ENCODE measurements at regions not wholly inside any gene's neighbourhood (a gene's known extent, or its start where the extent isn't known, plus 50 kb on each side); places are given as distances from the start of the nearest gene placed in this dataset.

DNA sequence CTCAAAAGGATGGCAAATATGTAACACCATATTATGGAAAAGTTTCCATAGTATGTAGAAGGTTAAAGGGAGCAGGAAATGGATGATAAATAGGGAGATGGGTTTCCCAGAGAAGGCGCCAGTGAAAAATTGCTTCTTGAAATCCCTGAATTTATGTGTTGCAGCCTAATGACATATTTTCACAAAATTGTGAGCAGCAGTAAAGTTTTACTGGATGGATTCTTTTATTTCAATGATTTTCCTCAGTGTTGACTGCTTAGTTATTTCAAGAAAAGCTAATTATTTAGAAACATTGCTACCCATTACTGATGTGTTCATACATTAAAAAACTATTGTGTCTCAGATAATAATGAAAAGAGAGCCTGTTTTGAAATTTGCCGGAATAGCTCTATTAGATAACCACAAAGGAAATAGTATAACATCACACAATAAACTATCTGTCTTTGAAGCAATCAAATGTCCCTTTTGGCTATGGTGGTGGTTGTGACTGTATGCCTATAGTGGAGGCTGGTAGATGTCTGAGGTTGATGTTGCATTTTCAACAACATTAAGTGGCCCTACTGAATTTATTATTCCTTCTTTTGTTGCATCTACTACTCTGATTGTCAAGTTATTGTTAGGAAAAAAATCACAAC lies 169.9 kb upstream of the HAND2 start:
- no peak for DNase-seq
- Histone ChIP-seq H3K4me2 (ENCODE audit: unreplicated experiment) (no peak overlapping the region), H4K20me1 (ENCODE audit: insufficient read depth) (no peaks in the 10 kb centered on the region), H3K4me1 (ENCODE audit: insufficient read depth) (no peaks in the 10 kb centered on the region), H3K9me3 (ENCODE audit: low read depth) (no peaks in the 10 kb centered on the region), H2AFZ (no peak overlapping the region), H3K36me3 (ENCODE audit: low read depth) (no peaks in the 10 kb centered on the region), H3K79me2 (ENCODE audit: insufficient read depth) (no peaks in the 10 kb centered on the region), H3K27ac (no peak overlapping the region), H3K9me2 (ENCODE audit: insufficient read depth) (no peaks in the 10 kb centered on the region), H3K4me3 (no peak overlapping the region), H3F3A (ENCODE audit: insufficient read depth) (no peaks in the 10 kb centered on the region), H3K27me3 (replicated peaks; ENCODE audit: insufficient read depth) (no peaks in the 10 kb centered on the region), H3K9ac (no peak overlapping the region)
- in situ Hi-C loops (cut with MboI) = no loop called here
- no peak for TF ChIP-seq EZH2 (IDR thresholded peaks at IDR 0.05; ENCODE audit: insufficient read depth, poor library complexity, severe bottlenecking)
- no peak for TF ChIP-seq EZH2phosphoT487 (IDR thresholded peaks at IDR 0.05; ENCODE audit: insufficient read depth, low read depth)
- 88 to 96% methylated on average over 2 of the region's 2 CpGs for WGBS, 2 experiments (ENCODE audit: low coverage in 1 of 2, low lambda C conversion rate in 2 of 2, missing lambda C conversion rate in 2 of 2)

DNA sequence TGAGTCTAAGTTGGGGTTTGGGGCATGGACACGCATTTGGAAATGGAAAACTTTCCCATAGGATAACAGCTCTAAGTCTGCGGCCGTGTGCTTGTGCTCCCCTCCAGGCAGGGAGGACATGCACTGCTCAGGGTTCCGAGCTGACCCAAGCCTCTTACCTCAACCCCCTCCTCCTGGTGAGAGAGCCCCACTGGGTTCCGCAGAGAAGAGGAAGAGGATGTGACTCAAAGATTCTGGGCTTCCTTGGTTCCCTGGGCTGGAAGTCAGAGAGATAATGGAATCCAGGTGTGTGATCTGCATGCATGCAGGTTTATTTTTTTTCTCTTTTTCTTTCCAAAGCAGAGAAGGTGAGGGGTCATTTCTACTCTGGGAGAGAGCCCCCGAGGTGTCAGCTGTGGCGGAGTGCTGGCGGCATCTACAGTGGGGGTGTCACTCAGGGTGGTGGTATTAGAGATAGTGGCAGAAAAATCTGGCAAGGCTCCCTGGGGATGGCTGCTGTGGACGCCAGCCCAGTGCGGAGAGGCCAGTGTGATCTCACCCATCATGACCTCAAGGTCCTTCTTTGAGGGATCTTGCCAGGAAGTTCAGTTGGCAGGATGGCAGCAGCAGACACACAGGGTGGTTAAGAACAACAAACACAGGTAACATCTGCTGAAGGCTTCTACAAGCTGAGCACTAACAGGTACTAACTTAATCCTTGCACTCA lies 168.7 kb upstream of the HAND2 start:
- Histone ChIP-seq H3K9me3 (ENCODE audit: low read depth) (no peaks in the 10 kb centered on the region), H3F3A (ENCODE audit: insufficient read depth) (no peaks in the 10 kb centered on the region), H3K9me2 (ENCODE audit: insufficient read depth) (no peaks in the 10 kb centered on the region), H3K79me2 (ENCODE audit: insufficient read depth) (no peaks in the 10 kb centered on the region), H3K4me3 (no peak overlapping the region), H4K20me1 (ENCODE audit: insufficient read depth) (no peaks in the 10 kb centered on the region), H3K9ac (no peak overlapping the region), H2AFZ (no peak overlapping the region), H3K27me3 (replicated peaks; ENCODE audit: insufficient read depth) (no peaks in the 10 kb centered on the region), H3K36me3 (ENCODE audit: low read depth) (no peaks in the 10 kb centered on the region), H3K27ac (no peak overlapping the region), H3K4me1 (ENCODE audit: insufficient read depth) (no peaks in the 10 kb centered on the region), H3K4me2 (ENCODE audit: unreplicated experiment) (no peak overlapping the region)
- 60 to 67% methylated on average over 9 to 10 of the region's 10 CpGs for WGBS, 2 experiments (ENCODE audit: low coverage in 1 of 2, low lambda C conversion rate in 2 of 2, missing lambda C conversion rate in 2 of 2)
- in situ Hi-C loops (cut with MboI) = no loop called here
- DNase-seq = peak; percentile 46
- TF ChIP-seq EZH2phosphoT487 (IDR thresholded peaks at IDR 0.05; ENCODE audit: insufficient read depth, low read depth) = no peak
- no peak for TF ChIP-seq EZH2 (IDR thresholded peaks at IDR 0.05; ENCODE audit: insufficient read depth, poor library complexity, severe bottlenecking)

DNA sequence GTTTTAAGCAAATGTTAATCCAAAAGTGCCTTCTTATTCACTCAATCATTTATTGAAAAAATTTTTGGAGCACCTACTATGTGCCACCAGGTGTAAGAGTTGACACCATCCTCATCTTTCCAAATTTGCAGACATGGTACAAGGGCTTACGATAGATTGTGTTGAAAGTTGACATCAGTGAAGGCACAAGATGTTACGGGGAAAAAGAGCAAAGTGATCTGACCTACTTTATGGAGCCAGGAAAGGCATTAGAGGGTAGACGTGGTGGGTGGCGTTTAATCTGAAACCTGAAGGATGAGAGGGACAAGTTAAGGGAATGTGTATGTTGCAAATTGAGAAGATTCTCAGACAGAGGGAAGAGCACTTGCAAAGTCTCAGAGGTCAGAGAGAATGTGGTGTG lies 167.8 kb upstream of the HAND2 start:
- DNase-seq = no peak
- no peak overlapping the region for H3K9ac ChIP-seq
- no peaks in the 10 kb centered on the region for H3K79me2 ChIP-seq (ENCODE audit: insufficient read depth)
- in situ Hi-C loops (cut with MboI) = no loop called here
- no peaks in the 10 kb centered on the region for H4K20me1 ChIP-seq (ENCODE audit: insufficient read depth)
- no peaks in the 10 kb centered on the region for H3K27me3 ChIP-seq (replicated peaks; ENCODE audit: insufficient read depth)
- WGBS, 2 experiments (ENCODE audit: low coverage in 1 of 2, low lambda C conversion rate in 2 of 2, missing lambda C conversion rate in 2 of 2) = 61 to 69% methylated on average over 4 of the region's 4 CpGs
- H3K36me3 ChIP-seq (ENCODE audit: low read depth) = no peaks in the 10 kb centered on the region
- no peaks in the 10 kb centered on the region for H3F3A ChIP-seq (ENCODE audit: insufficient read depth)
- H2AFZ ChIP-seq = no peak overlapping the region
- H3K27ac ChIP-seq = no peak overlapping the region
- no peak overlapping the region for H3K4me2 ChIP-seq (ENCODE audit: unreplicated experiment)
- no peaks in the 10 kb centered on the region for H3K9me3 ChIP-seq (ENCODE audit: low read depth)
- H3K4me3 ChIP-seq = no peak overlapping the region
- no peaks in the 10 kb centered on the region for H3K9me2 ChIP-seq (ENCODE audit: insufficient read depth)
- no peak for TF ChIP-seq EZH2phosphoT487 (IDR thresholded peaks at IDR 0.05; ENCODE audit: insufficient read depth, low read depth)
- no peaks in the 10 kb centered on the region for H3K4me1 ChIP-seq (ENCODE audit: insufficient read depth)

DNA sequence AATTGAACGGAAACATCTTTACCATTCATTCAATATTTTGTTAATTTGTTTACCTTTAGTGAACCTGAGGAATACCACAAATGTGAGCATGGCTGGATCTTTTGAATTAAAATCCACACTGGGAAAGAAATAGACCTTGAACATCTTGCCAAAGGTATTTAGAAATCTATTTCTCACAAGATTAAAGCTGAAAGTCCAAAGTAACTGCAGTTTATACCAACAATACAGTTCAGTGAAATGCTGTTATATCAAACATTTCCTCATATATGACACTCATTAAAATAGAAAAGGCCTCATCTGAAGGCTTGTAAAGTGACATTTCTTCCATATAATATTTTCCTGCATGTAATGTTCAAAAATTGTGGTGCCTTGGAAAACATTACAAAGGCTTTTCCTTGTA lies 166.5 kb upstream of the HAND2 start:
- Histone ChIP-seq H3K9ac (no peak overlapping the region), H3K79me2 (ENCODE audit: insufficient read depth) (no peaks in the 10 kb centered on the region), H3F3A (ENCODE audit: insufficient read depth) (no peaks in the 10 kb centered on the region), H4K20me1 (ENCODE audit: insufficient read depth) (no peaks in the 10 kb centered on the region), H3K9me2 (ENCODE audit: insufficient read depth) (no peaks in the 10 kb centered on the region), H3K27ac (no peak overlapping the region), H2AFZ (no peak overlapping the region), H3K4me3 (no peak overlapping the region), H3K4me1 (ENCODE audit: insufficient read depth) (no peaks in the 10 kb centered on the region), H3K27me3 (replicated peaks; ENCODE audit: insufficient read depth) (no peaks in the 10 kb centered on the region), H3K4me2 (ENCODE audit: unreplicated experiment) (no peak overlapping the region), H3K9me3 (ENCODE audit: low read depth) (no peaks in the 10 kb centered on the region), H3K36me3 (ENCODE audit: low read depth) (no peaks in the 10 kb centered on the region)
- 92 to 97% methylated on average over 1 of the region's 1 CpG for WGBS, 2 experiments (ENCODE audit: low coverage in 1 of 2, low lambda C conversion rate in 2 of 2, missing lambda C conversion rate in 2 of 2)
- DNase-seq = no peak
- in situ Hi-C loops (cut with MboI) = no loop called here
- TF ChIP-seq EZH2phosphoT487 (IDR thresholded peaks at IDR 0.05; ENCODE audit: insufficient read depth, low read depth) = no peak
- no peak for TF ChIP-seq EZH2 (IDR thresholded peaks at IDR 0.05; ENCODE audit: insufficient read depth, poor library complexity, severe bottlenecking)

Measured in GM23248 (cell line).